Karpas-422 (cell line): ENCODE measurements at regions not wholly inside any gene's neighbourhood (a gene's known extent, or its start where the extent isn't known, plus 50 kb on each side); places are given as distances from the start of the nearest gene placed in this dataset.

Experiments used
- DNase-seq: peaks from one replicate; pipeline ENCODE4 v3.0.0-alpha.2; 2015
- H2AFZ ChIP-seq: fragments of 200-600 bp; sonication (generic); 2 replicates; pipeline ENCODE4 v1.6.1; 2014; ENCODE audit warnings: antibody characterized with exemption, low read length, mixed read lengths
- H3K27ac ChIP-seq: fragments of 200-600 bp; sonication (generic); 2 replicates; pipeline ENCODE4 v1.5.1; 2014; ENCODE audit warnings: mild to moderate bottlenecking, low read length, moderate library complexity
- H3K27me3 ChIP-seq: fragments of 200-600 bp; sonication (generic); 2 replicates; pipeline ENCODE4 v1.6.1; 2014; ENCODE audit warnings: low read length, mixed read lengths
- H3K36me3 ChIP-seq: fragments of 200-600 bp; sonication (generic); 2 replicates; pipeline ENCODE4 v1.6.1; 2014; ENCODE audit warnings: low read length, mixed read lengths; ENCODE audit not compliant: insufficient read depth
- H3K4me1 ChIP-seq: fragments of 200-600 bp; sonication (generic); 2 replicates; pipeline ENCODE4 v1.6.1; 2014; ENCODE audit warnings: mild to moderate bottlenecking, low read length, mixed read lengths
- H3K4me2 ChIP-seq: fragments of 200-600 bp; sonication (generic); 2 replicates; pipeline ENCODE4 v1.6.1; 2014; ENCODE audit warnings: low read length, low read depth, mild to moderate bottlenecking; ENCODE audit not compliant: poor library complexity, severe bottlenecking
- H3K4me3 ChIP-seq: fragments of 200-600 bp; sonication (generic); 2 replicates; pipeline ENCODE4 v1.5.1; 2014; ENCODE audit warnings: mild to moderate bottlenecking, antibody characterized with exemption, low read length, mixed read lengths
- H3K79me2 ChIP-seq: fragments of 200-600 bp; sonication (generic); 2 replicates; pipeline ENCODE4 v1.6.1; 2014; ENCODE audit warnings: mild to moderate bottlenecking, low read length, mixed read lengths
- H3K9ac ChIP-seq: fragments of 200-600 bp; sonication (generic); 2 replicates; pipeline ENCODE4 v1.6.0; 2014; ENCODE audit warnings: low read length
- H3K9me2 ChIP-seq: fragments of 200-600 bp; sonication (generic), shearing (Covaris generic); replicated peaks from 2 replicates; pipeline ENCODE4 v1.6.0; 2014; ENCODE audit warnings: mild to moderate bottlenecking, low read length, moderate library complexity; ENCODE audit not compliant: insufficient read depth
- H3K9me3 ChIP-seq: fragments of 300-700, 200-600 bp; sonication (generic); 2 replicates; pipeline ENCODE4 v1.6.1; 2014; ENCODE audit warnings: low read length, mixed read lengths
- H4K20me1 ChIP-seq: fragments of 200-600 bp; sonication (generic); 2 replicates; pipeline ENCODE4 v1.6.1; 2014; ENCODE audit warnings: mild to moderate bottlenecking, antibody characterized with exemption, low read length, low read depth; ENCODE audit not compliant: insufficient read depth

DNA sequence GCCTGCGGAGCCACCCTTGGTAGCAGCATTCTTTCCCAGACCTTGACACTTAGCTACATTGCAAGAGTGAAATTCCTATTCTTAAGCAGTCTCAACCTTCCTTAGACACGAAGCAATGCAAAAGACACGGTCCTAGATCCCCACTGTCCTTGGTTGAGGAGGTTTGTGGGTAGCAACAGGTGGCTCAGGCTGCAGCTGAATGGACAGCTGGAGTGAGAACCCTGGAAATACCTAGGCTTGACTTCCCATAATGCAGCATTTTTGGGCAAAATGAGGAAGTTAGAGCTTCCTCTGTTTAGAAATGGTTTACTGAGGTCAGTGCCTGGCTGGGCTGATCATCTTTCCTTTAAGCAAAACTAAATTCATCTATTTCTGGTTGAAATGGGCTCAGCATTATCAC lies 296.6 kb downstream of the RFC3 start:
- Histone ChIP-seq H3K9me3 (no peaks in the 10 kb centered on the region), H3K36me3 (no peaks in the 10 kb centered on the region), H4K20me1 (no peaks in the 10 kb centered on the region), H3K4me1 (peaks cover 3% of the 10 kb centered on the region; the same call in 1 of the 2 replicates), H2AFZ (no peak overlapping the region), H3K4me2 (no peak overlapping the region), H3K4me3 (no peak overlapping the region), H3K9me2 (no peaks in the 10 kb centered on the region), H3K9ac (no peak overlapping the region), H3K79me2 (no peaks in the 10 kb centered on the region), H3K27ac (no peak overlapping the region), H3K27me3 (no peaks in the 10 kb centered on the region)
- DNase-seq, result peak; percentile 58

DNA sequence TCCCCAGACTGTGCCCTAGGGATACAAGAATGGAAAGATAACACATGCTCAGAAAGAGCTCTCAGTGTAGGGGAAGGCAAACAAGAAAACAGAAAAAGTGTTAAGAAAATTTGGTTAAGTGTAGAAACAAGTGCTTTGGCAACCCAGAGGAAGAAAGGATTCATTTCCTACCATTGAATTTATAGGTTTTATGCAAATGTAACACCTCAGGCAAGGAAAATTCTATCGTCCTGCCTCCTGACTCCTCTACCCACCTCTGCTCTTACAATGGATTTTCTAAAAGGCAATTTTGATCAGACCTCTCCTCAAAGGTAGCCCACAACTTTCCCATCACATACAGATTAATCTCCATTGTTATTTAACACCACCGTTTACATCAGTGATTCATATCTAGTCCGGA lies 298.7 kb downstream of the RFC3 start:
- no peaks in the 10 kb centered on the region for H3K9me3 ChIP-seq
- H3K4me1 ChIP-seq, result peaks cover 3% of the 10 kb centered on the region; the same call in 1 of the 2 replicates
- no peak overlapping the region for H3K27ac ChIP-seq
- no peaks in the 10 kb centered on the region for H3K27me3 ChIP-seq
- H3K4me3 ChIP-seq, result no peak overlapping the region
- no peaks in the 10 kb centered on the region for H4K20me1 ChIP-seq
- no peaks in the 10 kb centered on the region for H3K9me2 ChIP-seq
- no peak overlapping the region for H2AFZ ChIP-seq
- DNase-seq, result no peak
- no peaks in the 10 kb centered on the region for H3K36me3 ChIP-seq
- no peak overlapping the region for H3K4me2 ChIP-seq
- no peaks in the 10 kb centered on the region for H3K79me2 ChIP-seq
- no peak overlapping the region for H3K9ac ChIP-seq

DNA sequence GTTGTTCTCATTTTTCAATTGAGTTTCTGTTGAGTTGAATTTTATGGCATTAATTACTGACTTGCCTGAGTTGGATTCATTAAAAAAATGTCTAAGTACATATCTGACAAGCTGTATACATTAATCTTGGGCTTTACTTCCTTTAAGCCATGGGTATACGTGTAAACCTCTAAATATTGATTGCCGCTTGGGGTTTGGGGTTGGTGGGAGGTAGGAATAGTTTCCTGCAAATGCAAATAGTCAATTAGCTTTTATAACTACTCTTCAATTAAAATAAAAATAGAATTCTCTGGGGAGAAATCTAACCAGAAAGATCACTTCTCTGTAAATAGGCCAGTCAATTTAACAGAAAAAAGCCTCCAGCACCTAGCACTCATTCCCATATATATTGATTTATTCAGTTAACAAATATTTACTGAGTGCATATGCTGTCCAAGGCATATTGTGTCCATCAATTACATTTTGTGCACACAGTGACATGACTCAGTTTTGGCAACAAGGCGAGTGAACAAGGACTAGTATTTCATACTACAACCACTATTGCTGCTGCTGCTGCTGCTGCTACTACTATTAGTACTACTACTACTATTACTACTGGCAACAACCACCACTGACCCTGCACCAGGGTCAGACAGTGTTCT lies 306.8 kb downstream of the RFC3 start:
- Histone ChIP-seq H3K9me2 (no peaks in the 10 kb centered on the region), H2AFZ (no peak overlapping the region), H3K36me3 (no peaks in the 10 kb centered on the region), H3K27me3 (no peaks in the 10 kb centered on the region), H3K4me1 (peaks cover 4% of the 10 kb centered on the region; the same call in 1 of the 2 replicates), H3K4me3 (no peak overlapping the region), H3K9me3 (no peaks in the 10 kb centered on the region), H3K4me2 (no peak overlapping the region), H3K27ac (no peak overlapping the region), H3K9ac (no peak overlapping the region), H4K20me1 (no peaks in the 10 kb centered on the region), H3K79me2 (no peaks in the 10 kb centered on the region)
- no peak for DNase-seq

DNA sequence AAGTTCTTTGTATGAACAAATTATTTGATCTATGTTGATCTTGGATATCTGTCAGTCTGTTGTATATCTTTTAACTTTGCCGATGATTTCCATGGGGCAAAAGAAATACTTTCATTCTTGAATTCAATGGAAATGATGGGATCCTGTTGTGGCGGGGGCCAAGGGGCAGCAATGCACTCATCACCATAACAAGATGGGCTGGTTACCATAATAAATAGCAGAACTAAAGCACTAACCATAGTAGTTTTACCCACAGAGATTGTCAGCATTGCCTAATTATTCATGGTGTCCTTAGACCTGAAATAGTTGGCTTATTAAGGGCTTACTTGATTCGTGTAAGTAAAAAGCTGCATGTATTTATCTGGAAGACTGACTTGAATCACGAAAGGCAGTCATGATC lies 309.6 kb downstream of the RFC3 start:
- DNase-seq, result no peak
- Histone ChIP-seq H3K79me2 (no peaks in the 10 kb centered on the region), H3K9me2 (no peaks in the 10 kb centered on the region), H3K9me3 (no peaks in the 10 kb centered on the region), H3K36me3 (no peaks in the 10 kb centered on the region), H2AFZ (no peak overlapping the region), H4K20me1 (no peaks in the 10 kb centered on the region), H3K27me3 (no peaks in the 10 kb centered on the region), H3K9ac (no peak overlapping the region), H3K4me2 (no peak overlapping the region), H3K27ac (no peak overlapping the region), H3K4me3 (no peak overlapping the region), H3K4me1 (peaks cover 4% of the 10 kb centered on the region; the same call in 1 of the 2 replicates)

DNA sequence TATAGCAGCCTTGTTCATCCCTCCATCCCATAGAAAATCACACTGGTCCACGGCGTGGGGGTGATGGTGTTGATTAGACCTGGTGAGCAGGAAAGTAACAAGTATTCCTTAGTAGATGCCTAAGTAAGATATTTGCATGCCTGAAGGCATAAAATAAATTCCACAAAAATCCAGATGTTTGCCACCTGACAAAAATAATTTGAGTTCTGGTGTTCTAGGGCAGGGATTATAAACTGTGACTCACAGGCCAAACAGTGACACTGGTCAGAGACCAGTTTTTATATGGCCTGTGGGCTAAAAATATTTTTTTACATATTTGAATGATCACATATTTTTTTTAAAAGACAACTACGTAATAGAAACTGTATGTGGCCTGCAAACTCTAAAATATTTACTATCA lies 310.7 kb downstream of the RFC3 start:
- Histone ChIP-seq H3K79me2 (no peaks in the 10 kb centered on the region), H3K9me3 (no peaks in the 10 kb centered on the region)
- DNase-seq, result no peak

DNA sequence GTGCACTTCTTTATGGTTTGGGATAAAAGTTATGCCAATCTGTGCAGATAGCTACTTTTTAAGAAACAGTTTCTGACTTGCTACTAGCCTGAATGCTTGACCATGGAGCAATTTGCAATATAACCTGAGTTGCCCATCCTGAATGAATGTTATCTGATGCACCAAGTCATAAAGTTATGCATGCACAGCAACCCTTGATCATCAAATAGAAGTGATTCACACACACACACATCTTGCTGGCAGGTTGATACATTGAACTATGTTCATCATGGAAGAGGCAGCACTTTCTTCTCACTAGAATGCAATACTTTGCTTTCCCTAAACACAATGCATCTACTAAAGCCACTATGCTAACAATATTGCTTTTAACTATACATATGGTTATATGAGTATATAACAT lies 311.5 kb downstream of the RFC3 start:
- no peak overlapping the region for H3K4me3 ChIP-seq
- no peaks in the 10 kb centered on the region for H3K9me2 ChIP-seq
- no peaks in the 10 kb centered on the region for H3K79me2 ChIP-seq
- DNase-seq, result no peak
- no peak overlapping the region for H3K4me2 ChIP-seq
- H3K27ac ChIP-seq, result no peak overlapping the region
- no peak overlapping the region for H2AFZ ChIP-seq
- peaks cover 4% of the 10 kb centered on the region; the same call in 1 of the 2 replicates for H3K4me1 ChIP-seq
- H3K27me3 ChIP-seq, result no peaks in the 10 kb centered on the region
- no peak overlapping the region for H3K9ac ChIP-seq
- no peaks in the 10 kb centered on the region for H3K9me3 ChIP-seq
- H4K20me1 ChIP-seq, result no peaks in the 10 kb centered on the region
- no peaks in the 10 kb centered on the region for H3K36me3 ChIP-seq

More for the DNA sequence above, 310.7 kb downstream of the RFC3 start:
- no peak overlapping the region for H3K27ac ChIP-seq
- no peak overlapping the region for H2AFZ ChIP-seq
- no peaks in the 10 kb centered on the region for H3K9me2 ChIP-seq
- H3K9ac ChIP-seq, result no peak overlapping the region
- no peak overlapping the region for H3K4me3 ChIP-seq
- H3K27me3 ChIP-seq, result no peaks in the 10 kb centered on the region
- H4K20me1 ChIP-seq, result no peaks in the 10 kb centered on the region
- no peaks in the 10 kb centered on the region for H3K36me3 ChIP-seq
- no peak overlapping the region for H3K4me2 ChIP-seq
- peaks cover 4% of the 10 kb centered on the region; the same call in 1 of the 2 replicates for H3K4me1 ChIP-seq

DNA sequence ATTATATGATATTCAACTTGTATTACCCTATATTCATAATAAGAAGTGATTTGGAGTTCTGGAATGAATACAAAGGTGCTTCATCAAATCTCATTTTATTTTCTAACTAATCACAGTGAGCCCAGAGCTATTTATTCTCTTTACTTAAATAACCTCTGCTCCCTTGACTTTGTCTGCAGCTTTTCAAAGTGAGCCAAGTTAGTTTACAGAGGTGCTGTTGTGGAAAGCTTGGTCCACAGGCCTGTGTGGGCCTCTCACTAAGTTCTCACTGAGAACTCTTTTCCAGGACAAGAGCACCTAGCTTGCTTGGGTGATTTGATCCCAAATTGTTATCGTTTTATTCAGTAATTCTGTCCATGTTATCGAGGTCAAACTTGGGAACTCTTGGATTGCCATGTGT lies 319.3 kb downstream of the RFC3 start:
- Histone ChIP-seq H2AFZ (no peak overlapping the region), H3K4me1 (no peaks in the 10 kb centered on the region), H3K4me3 (no peak overlapping the region), H3K27ac (no peak overlapping the region), H3K27me3 (no peaks in the 10 kb centered on the region; the same call in 1 of the 2 replicates), H3K36me3 (no peaks in the 10 kb centered on the region), H3K9me2 (no peaks in the 10 kb centered on the region), H3K9ac (no peak overlapping the region), H3K79me2 (no peaks in the 10 kb centered on the region), H3K4me2 (no peak overlapping the region), H4K20me1 (no peaks in the 10 kb centered on the region), H3K9me3 (no peaks in the 10 kb centered on the region)
- DNase-seq, result no peak

DNA sequence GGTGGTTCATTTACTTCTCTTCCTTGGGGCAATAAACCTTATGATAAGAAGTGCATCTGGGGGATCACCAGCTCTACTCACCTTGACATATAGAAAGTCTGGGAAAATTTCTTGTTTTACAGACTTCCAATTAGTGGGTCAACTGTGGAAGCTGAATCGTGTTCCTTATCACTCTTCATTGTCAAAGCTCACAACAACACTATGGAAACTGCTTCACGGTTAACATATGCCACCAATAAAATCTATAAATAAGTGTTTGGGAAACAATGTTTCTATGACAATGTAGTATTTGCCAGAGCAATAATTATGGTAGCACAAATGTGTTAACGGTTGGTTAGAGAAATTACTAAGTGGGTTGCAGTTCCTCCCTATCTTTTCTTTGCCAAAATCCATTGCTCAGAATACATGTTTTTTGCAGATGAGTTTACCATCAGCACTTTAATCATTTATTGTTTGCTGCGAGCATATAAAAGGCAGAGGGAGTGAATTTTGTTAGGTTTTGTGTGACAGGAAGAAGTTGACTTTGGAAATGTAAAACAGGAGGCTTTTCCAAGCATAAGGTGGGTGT lies 321.8 kb downstream of the RFC3 start:
- Histone ChIP-seq H2AFZ (no peak overlapping the region), H3K4me2 (no peak overlapping the region), H3K4me1 (no peaks in the 10 kb centered on the region), H3K27ac (no peak overlapping the region), H3K9me3 (no peaks in the 10 kb centered on the region), H4K20me1 (no peaks in the 10 kb centered on the region), H3K27me3 (no peaks in the 10 kb centered on the region; the same call in 1 of the 2 replicates), H3K36me3 (no peaks in the 10 kb centered on the region), H3K4me3 (no peak overlapping the region), H3K9me2 (no peaks in the 10 kb centered on the region), H3K79me2 (no peaks in the 10 kb centered on the region), H3K9ac (no peak overlapping the region)
- no peak for DNase-seq
